PC-3 (cell line): ENCODE measurements at regions not wholly inside any gene's neighbourhood (a gene's known extent, or its start where the extent isn't known, plus 50 kb on each side); places are given as distances from the start of the nearest gene placed in this dataset.

Experiments
- CTCF ChIP-seq: fragments of 300-600 bp; sonication (generic); conservative IDR thresholded peaks from 2 replicates; pipeline ENCODE4 v1.5.1; 2017; ENCODE audit warnings: antibody characterized with exemption, low read depth, mild to moderate bottlenecking, low read length
- EZH2 ChIP-seq: fragments of 300-600 bp; sonication (generic); IDR thresholded peaks from one replicate; pipeline ENCODE4 v1.6.1; 2017; ENCODE audit warnings: antibody characterized with exemption, mild to moderate bottlenecking, low read length; ENCODE audit not compliant: unreplicated experiment
- EZH2phosphoT487 ChIP-seq: fragments of 300-600 bp; sonication (generic); IDR thresholded peaks from 2 replicates; pipeline ENCODE4 v1.6.1; 2018; ENCODE audit warnings: mild to moderate bottlenecking, antibody characterized with exemption, low read length, borderline replicate concordance

DNA sequence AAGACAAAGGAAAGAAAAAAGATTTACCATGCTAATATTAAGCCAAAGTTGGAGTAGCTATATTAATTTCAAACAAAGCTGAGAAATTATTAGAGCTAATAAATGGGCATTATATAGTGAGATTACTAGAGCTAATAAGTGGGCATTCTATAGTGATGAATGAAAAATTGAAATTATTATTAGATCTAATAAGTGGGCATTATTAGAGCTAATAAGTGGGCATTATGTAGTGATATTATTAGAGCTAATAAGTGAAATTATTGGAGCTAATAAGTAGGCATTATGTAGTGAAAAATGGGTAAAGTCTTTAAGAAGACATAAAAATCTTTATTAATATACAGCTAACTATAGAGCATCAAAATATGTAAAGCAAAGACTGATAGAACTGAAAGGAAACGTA lies 745.7 kb downstream of the TRIB2 start:
- no peak for TF ChIP-seq CTCF
- TF ChIP-seq EZH2, result no peak
- no peak for TF ChIP-seq EZH2phosphoT487
